Fibroblast of the aortic adventitia (primary cell): ENCODE measurements at regions not wholly inside any gene's neighbourhood (a gene's known extent, or its start where the extent isn't known, plus 50 kb on each side); places are given as distances from the start of the nearest gene placed in this dataset.

Experiments
- DNase-seq: peaks from one replicate; pipeline ENCODE4 v3.0.0-alpha.2; 2010; ENCODE audit warnings: low read depth
- H3K4me3 ChIP-seq: 2 replicates; pipeline ENCODE4 v1.5.1; 2011; ENCODE audit warnings: low read depth, mild to moderate bottlenecking, control low read depth, low read length, moderate library complexity
- TF ChIP-seq, protein P1 (sequence below): IDR thresholded peaks from 2 replicates; pipeline ENCODE4 v1.5.1; 2011; ENCODE audit warnings: mild to moderate bottlenecking, low read length, control low read depth, inconsistent platforms; ENCODE audit not compliant: insufficient read depth

GRCh38 chr7:26486153-26486552 is 194.5 kb downstream of the SNX10 start:
- TF ChIP-seq, protein P1, sequence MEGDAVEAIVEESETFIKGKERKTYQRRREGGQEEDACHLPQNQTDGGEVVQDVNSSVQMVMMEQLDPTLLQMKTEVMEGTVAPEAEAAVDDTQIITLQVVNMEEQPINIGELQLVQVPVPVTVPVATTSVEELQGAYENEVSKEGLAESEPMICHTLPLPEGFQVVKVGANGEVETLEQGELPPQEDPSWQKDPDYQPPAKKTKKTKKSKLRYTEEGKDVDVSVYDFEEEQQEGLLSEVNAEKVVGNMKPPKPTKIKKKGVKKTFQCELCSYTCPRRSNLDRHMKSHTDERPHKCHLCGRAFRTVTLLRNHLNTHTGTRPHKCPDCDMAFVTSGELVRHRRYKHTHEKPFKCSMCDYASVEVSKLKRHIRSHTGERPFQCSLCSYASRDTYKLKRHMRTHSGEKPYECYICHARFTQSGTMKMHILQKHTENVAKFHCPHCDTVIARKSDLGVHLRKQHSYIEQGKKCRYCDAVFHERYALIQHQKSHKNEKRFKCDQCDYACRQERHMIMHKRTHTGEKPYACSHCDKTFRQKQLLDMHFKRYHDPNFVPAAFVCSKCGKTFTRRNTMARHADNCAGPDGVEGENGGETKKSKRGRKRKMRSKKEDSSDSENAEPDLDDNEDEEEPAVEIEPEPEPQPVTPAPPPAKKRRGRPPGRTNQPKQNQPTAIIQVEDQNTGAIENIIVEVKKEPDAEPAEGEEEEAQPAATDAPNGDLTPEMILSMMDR = no peak
- DNase-seq = no peak
- no peak overlapping the region for H3K4me3 ChIP-seq

DNA sequence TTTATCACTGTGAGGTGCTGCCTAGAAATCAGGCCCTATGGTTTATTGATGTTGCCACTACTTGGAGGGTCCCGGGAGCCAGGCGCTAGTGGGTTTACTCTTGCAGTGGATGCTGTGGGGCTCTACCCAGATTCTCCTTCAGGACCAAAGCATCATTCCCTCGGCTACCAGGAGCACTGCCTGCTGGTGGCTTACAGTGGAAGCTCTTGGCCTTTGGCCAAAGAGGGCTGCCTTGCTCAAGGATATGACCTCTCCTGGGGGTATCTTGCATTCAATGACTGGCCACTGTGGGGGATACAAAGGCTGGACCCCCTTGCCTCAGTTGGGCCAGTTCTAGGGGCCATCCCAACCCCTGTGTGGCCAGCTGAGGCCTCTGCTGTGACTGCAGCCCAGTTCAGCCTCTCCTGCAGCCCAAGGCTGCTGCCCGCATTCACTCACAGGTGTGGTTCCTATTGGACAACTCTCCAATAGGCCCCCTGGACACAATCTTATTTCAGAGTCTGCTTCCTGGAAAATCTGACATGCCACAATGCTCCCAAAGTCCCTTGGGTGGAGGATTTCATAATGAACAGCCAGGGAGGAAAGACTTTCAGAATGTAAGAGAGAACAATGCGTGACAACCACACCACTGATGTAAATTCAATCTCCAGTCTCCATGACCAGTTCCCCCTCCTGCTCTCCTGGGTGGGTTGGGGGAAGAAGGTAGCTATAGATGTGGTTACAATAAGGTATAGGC is 196.3 kb downstream of the SNX10 start:
- DNase-seq = no peak
- no peak overlapping the region for H3K4me3 ChIP-seq
- TF ChIP-seq, protein P1 = no peak

- H3K4me3 ChIP-seq = no peak overlapping the region
- TF ChIP-seq, protein P1 = no peak
- no peak for DNase-seq
Observed at GRCh38 chr7:26489391-26489790, 197.7 kb downstream of the SNX10 start.

DNA sequence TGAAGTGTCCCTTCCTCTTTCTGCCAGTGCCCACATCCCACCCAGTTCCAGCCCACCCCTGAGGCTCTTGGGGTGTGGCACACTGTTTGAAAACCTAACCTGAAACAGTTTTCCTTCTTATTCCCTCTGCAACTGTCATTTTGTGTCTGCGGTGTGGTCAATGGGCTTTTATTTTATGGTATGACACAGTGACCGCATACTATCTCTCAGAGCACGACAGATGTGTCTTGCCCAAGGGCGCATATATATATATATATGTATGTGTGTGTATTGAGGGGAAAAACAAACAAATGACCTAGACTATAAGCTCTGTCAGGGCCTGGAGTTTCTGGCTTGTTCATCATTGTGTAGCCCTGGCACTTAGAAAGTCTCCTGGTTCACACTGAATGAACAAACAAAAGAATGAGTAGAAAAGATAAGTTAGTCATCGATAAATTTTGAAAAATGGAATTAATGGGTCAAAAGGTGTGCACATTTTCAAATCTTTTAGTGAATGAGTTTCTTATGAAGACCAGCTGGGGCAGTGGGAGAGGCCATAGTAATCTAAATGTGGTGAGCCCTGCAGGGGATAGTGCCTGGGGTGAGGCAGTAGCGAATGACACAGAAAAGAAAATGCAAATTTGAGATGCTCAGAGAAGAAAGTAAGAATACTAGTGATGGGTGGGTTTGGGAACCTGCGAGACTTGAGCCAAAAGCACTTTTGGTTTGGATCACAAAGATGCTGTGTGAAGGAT is 198.4 kb downstream of the SNX10 start:
- TF ChIP-seq, protein P1 = no peak
- no peak overlapping the region for H3K4me3 ChIP-seq
- no peak for DNase-seq

GRCh38 chr7:26490640-26491624 is 199.3 kb downstream of the SNX10 start:
- DNase-seq = no peak
- H3K4me3 ChIP-seq = no peak overlapping the region
- TF ChIP-seq, protein P1 = no peak

GRCh38 chr7:26492816-26493215 is 201.2 kb downstream of the SNX10 start:
- TF ChIP-seq, protein P1 = no peak
- H3K4me3 ChIP-seq = no peak overlapping the region
- no peak for DNase-seq
